DMS53 treated with DMSO at 0.1 percent for 48 hours (cell line): ENCODE measurements at regions not wholly inside any gene's neighbourhood (a gene's known extent, or its start where the extent isn't known, plus 50 kb on each side); places are given as distances from the start of the nearest gene placed in this dataset.
"Not testable (repeated sequence)": the region's sequence is repeated elsewhere in the genome, so short reads cannot be mapped to it uniquely, and the experiment has no call there.

Source experiments
- DNase-seq: peaks from one replicate; lab custom pipeline; 2025; ENCODE audit not compliant: unreplicated experiment; lab: John Stamatoyannopoulos, UW

- DNase-seq = peak; percentile 37
These were observed 488.5 kb upstream of the SOX9 start for GRCh38 chr17:71632328-71632727.

GRCh38 chr17:71633391-71633849, 487.4 kb upstream of the SOX9 start:
- DNase-seq = no peak

GRCh38 chr17:71634376-71634775, 486.4 kb upstream of the SOX9 start:
- no peak for DNase-seq

GRCh38 chr17:71635187-71635586, 485.6 kb upstream of the SOX9 start:
- no peak for DNase-seq

- no peak for DNase-seq
These were observed 484.2 kb upstream of the SOX9 start for GRCh38 chr17:71636644-71637043.

GRCh38 chr17:71638668-71639067, 482.2 kb upstream of the SOX9 start:
- no peak for DNase-seq

GRCh38 chr17:71639865-71640264, 481.0 kb upstream of the SOX9 start:
- DNase-seq = no peak

- DNase-seq = not testable (repeated sequence)
These were observed 473.9 kb upstream of the SOX9 start for GRCh38 chr17:71646890-71647289.

GRCh38 chr17:71648342-71648741, 472.5 kb upstream of the SOX9 start:
- not testable (repeated sequence) for DNase-seq

GRCh38 chr17:71649941-71650350, 470.9 kb upstream of the SOX9 start:
- no peak for DNase-seq

GRCh38 chr17:71655542-71655941, 465.3 kb upstream of the SOX9 start:
- no peak for DNase-seq

GRCh38 chr17:71656964-71657858, 463.6 kb upstream of the SOX9 start:
- DNase-seq = no peak

GRCh38 chr17:71658996-71659395, 461.8 kb upstream of the SOX9 start:
- DNase-seq = no peak

- DNase-seq = no peak
These were observed 456.0 kb upstream of the SOX9 start for GRCh38 chr17:71664861-71665260.

- DNase-seq = no peak
These were observed 454.8 kb upstream of the SOX9 start for GRCh38 chr17:71666047-71666446.

- no peak for DNase-seq
These were observed 453.2 kb upstream of the SOX9 start for GRCh38 chr17:71667661-71668060.

GRCh38 chr17:71668807-71669206, 452.0 kb upstream of the SOX9 start:
- no peak for DNase-seq

- DNase-seq = no peak
These were observed 443.4 kb upstream of the SOX9 start for GRCh38 chr17:71677439-71677838.

- no peak for DNase-seq
These were observed 441.0 kb upstream of the SOX9 start for GRCh38 chr17:71679832-71680231.

- DNase-seq = no peak
These were observed 439.2 kb upstream of the SOX9 start for GRCh38 chr17:71681427-71682173.

- no peak for DNase-seq
These were observed 438.7 kb upstream of the SOX9 start for GRCh38 chr17:71682174-71682494.

GRCh38 chr17:71689782-71690181, 431.0 kb upstream of the SOX9 start:
- DNase-seq = no peak
